ENCODE measurements at regions not wholly inside any gene's neighbourhood (a gene's known extent, or its start where the extent isn't known, plus 50 kb on each side); places are given as distances from the start of the nearest gene placed in this dataset.

DNA sequence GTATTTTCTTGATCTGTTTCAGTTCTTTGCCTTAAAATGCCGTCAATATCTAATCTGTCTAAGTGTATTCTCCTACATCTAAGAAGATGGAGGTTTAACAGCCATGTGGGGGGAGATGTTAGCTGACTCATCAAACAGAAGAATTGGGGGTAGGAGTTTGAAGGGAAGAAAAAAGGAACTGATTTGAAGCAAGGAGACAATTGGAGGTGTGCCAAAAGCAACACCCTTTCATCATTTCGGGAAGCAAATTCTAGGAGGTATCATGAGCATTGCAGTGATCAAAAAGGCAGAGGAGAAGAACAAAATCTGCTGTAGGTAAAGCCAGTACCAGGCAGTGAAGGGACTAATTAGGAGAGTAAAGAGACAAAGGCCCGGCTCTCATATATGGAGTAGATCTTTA lies 337.3 kb upstream of the TBC1D5 start (continued):
- TF ChIP-seq, protein P1, sequence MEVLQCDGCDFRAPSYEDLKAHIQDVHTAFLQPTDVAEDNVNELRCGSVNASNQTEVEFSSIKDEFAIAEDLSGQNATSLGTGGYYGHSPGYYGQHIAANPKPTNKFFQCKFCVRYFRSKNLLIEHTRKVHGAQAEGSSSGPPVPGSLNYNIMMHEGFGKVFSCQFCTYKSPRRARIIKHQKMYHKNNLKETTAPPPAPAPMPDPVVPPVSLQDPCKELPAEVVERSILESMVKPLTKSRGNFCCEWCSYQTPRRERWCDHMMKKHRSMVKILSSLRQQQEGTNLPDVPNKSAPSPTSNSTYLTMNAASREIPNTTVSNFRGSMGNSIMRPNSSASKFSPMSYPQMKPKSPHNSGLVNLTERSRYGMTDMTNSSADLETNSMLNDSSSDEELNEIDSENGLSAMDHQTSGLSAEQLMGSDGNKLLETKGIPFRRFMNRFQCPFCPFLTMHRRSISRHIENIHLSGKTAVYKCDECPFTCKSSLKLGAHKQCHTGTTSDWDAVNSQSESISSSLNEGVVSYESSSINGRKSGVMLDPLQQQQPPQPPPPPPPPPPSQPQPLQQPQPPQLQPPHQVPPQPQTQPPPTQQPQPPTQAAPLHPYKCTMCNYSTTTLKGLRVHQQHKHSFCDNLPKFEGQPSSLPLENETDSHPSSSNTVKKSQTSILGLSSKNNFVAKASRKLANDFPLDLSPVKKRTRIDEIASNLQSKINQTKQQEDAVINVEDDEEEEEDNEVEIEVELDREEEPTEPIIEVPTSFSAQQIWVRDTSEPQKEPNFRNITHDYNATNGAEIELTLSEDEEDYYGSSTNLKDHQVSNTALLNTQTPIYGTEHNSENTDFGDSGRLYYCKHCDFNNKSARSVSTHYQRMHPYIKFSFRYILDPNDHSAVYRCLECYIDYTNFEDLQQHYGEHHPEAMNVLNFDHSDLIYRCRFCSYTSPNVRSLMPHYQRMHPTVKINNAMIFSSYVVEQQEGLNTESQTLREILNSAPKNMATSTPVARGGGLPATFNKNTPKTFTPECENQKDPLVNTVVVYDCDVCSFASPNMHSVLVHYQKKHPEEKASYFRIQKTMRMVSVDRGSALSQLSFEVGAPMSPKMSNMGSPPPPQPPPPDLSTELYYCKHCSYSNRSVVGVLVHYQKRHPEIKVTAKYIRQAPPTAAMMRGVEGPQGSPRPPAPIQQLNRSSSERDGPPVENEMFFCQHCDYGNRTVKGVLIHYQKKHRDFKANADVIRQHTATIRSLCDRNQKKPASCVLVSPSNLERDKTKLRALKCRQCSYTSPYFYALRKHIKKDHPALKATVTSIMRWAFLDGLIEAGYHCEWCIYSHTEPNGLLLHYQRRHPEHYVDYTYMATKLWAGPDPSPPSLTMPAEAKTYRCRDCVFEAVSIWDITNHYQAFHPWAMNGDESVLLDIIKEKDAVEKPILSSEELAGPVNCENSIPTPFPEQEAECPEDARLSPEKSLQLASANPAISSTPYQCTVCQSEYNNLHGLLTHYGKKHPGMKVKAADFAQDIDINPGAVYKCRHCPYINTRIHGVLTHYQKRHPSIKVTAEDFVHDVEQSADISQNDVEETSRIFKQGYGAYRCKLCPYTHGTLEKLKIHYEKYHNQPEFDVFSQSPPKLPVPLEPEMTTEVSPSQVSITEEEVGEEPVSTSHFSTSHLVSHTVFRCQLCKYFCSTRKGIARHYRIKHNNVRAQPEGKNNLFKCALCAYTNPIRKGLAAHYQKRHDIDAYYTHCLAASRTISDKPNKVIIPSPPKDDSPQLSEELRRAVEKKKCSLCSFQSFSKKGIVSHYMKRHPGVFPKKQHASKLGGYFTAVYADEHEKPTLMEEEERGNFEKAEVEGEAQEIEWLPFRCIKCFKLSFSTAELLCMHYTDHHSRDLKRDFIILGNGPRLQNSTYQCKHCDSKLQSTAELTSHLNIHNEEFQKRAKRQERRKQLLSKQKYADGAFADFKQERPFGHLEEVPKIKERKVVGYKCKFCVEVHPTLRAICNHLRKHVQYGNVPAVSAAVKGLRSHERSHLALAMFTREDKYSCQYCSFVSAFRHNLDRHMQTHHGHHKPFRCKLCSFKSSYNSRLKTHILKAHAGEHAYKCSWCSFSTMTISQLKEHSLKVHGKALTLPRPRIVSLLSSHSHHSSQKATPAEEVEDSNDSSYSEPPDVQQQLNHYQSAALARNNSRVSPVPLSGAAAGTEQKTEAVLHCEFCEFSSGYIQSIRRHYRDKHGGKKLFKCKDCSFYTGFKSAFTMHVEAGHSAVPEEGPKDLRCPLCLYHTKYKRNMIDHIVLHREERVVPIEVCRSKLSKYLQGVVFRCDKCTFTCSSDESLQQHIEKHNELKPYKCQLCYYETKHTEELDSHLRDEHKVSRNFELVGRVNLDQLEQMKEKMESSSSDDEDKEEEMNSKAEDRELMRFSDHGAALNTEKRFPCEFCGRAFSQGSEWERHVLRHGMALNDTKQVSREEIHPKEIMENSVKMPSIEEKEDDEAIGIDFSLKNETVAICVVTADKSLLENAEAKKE (CRISPR knock-in tag; IDR thresholded peaks at IDR 0.05): no peak
- TF ChIP-seq, protein P2, sequence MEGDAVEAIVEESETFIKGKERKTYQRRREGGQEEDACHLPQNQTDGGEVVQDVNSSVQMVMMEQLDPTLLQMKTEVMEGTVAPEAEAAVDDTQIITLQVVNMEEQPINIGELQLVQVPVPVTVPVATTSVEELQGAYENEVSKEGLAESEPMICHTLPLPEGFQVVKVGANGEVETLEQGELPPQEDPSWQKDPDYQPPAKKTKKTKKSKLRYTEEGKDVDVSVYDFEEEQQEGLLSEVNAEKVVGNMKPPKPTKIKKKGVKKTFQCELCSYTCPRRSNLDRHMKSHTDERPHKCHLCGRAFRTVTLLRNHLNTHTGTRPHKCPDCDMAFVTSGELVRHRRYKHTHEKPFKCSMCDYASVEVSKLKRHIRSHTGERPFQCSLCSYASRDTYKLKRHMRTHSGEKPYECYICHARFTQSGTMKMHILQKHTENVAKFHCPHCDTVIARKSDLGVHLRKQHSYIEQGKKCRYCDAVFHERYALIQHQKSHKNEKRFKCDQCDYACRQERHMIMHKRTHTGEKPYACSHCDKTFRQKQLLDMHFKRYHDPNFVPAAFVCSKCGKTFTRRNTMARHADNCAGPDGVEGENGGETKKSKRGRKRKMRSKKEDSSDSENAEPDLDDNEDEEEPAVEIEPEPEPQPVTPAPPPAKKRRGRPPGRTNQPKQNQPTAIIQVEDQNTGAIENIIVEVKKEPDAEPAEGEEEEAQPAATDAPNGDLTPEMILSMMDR (conservative IDR thresholded peaks at IDR 0.05; ENCODE audit: low read depth in 2 of 2): no peak
- TF ChIP-seq CREB1 (CRISPR knock-in tag; IDR thresholded peaks at IDR 0.05; ENCODE audit: low read depth): no peak
- no peak for TF ChIP-seq NANOG (IDR thresholded peaks at IDR 0.05; ENCODE audit: borderline replicate concordance)
- TF ChIP-seq, protein P3, sequence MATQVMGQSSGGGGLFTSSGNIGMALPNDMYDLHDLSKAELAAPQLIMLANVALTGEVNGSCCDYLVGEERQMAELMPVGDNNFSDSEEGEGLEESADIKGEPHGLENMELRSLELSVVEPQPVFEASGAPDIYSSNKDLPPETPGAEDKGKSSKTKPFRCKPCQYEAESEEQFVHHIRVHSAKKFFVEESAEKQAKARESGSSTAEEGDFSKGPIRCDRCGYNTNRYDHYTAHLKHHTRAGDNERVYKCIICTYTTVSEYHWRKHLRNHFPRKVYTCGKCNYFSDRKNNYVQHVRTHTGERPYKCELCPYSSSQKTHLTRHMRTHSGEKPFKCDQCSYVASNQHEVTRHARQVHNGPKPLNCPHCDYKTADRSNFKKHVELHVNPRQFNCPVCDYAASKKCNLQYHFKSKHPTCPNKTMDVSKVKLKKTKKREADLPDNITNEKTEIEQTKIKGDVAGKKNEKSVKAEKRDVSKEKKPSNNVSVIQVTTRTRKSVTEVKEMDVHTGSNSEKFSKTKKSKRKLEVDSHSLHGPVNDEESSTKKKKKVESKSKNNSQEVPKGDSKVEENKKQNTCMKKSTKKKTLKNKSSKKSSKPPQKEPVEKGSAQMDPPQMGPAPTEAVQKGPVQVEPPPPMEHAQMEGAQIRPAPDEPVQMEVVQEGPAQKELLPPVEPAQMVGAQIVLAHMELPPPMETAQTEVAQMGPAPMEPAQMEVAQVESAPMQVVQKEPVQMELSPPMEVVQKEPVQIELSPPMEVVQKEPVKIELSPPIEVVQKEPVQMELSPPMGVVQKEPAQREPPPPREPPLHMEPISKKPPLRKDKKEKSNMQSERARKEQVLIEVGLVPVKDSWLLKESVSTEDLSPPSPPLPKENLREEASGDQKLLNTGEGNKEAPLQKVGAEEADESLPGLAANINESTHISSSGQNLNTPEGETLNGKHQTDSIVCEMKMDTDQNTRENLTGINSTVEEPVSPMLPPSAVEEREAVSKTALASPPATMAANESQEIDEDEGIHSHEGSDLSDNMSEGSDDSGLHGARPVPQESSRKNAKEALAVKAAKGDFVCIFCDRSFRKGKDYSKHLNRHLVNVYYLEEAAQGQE (IDR thresholded peaks at IDR 0.05; ENCODE audit: unreplicated experiment): no peak
- no peak for TF ChIP-seq POLR2AphosphoS5 (IDR thresholded peaks at IDR 0.05; ENCODE audit: low read depth)
- no peak for TF ChIP-seq ZNF114 (CRISPR knock-in tag; IDR thresholded peaks at IDR 0.05)
- TF ChIP-seq JUNB (IDR thresholded peaks at IDR 0.05; ENCODE audit: unreplicated experiment): no peak
- no peak for TF ChIP-seq ZNF331 (CRISPR knock-in tag; IDR thresholded peaks at IDR 0.05; ENCODE audit: low read depth)
